Hematopoietic multipotent progenitor cell treated with erythropoietin and hydrocortisone succinate and interleukin-3 and kit ligand, for 15 days (in vitro differentiated cells): ENCODE measurements at regions not wholly inside any gene's neighbourhood (a gene's known extent, or its start where the extent isn't known, plus 50 kb on each side); places are given as distances from the start of the nearest gene placed in this dataset.

Experiments
- DNase-seq: peaks from one replicate; pipeline ENCODE4 v3.0.0-alpha.2; 2015; ENCODE audit warnings: low spot score

DNA sequence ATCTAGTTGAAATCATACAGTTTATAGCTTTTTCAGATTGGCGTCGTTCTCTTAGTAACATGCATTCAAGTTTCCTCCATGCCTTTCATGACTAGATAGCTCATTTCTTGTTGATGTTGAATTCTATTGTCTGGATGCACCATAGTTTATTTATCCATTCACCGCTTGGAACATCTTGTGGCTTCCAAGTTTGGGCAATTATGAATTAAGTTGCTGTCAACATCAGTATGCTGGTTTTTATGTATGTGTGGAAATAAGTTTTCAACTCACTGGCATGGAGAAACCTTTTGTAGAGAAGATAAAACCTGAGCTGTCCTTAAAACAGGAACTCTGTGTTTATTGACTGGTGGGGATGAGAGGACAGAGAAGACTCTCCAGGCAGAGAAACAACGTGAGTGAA is 248.0 kb downstream of the CDC5L start:
- no peak for DNase-seq

GRCh38 chr6:44636561-44637248 is 249.2 kb downstream of the CDC5L start:
- no peak for DNase-seq

DNA sequence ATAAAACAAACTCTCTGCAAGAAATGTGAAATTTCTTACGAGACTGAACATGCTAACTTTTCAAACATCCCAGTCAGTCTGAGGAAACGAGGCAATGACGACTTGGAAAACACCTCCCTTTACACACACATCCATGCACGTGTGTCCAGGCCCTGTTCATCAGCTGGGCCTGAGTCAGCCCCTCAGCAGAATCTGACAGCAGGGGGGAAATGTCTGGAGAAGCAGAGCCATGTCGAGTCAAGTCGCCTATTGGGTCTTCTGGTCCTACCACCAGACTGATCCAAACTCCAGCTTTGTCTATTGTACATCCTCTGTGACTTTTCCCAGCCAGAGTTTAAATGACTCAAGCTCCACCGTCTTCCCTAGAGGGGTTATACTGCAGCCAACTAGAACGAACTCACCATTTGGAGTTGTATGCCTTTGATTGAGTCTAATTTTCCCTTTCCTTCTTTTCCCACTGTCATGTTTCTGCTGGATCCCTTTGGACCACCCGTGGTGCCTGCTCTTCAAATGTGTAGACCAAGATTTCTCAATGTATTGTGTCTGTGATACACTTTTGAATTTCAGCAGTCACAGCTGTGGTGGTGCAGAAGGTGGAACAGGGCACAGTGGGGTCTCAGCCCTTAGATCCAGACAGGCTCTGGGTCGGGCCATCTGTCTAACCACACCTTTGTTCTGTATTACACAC is 254.0 kb downstream of the CDC5L start:
- DNase-seq, result no peak

DNA sequence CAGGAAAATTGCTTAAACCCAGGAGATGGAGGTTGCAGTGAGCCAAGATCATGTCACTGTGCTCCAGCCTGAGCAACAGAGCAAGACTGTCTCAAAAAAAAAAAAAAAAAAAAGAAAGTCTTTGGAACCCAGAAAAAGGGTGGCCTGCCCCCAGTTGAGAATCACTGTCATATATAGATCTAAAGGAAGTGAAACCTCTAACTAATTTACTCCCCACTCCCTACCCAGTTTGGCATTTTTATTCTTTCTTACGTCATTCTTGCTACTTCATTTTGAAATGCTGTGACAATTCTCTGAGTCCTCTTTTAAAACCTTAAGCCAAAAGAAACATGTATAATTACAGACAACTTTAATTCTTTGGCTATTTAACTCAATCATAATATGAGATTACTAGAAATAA is 254.8 kb downstream of the CDC5L start:
- DNase-seq, result no peak

- DNase-seq, result no peak
Measured at GRCh38 chr6:44642870-44643522, 255.5 kb downstream of the CDC5L start.

DNA sequence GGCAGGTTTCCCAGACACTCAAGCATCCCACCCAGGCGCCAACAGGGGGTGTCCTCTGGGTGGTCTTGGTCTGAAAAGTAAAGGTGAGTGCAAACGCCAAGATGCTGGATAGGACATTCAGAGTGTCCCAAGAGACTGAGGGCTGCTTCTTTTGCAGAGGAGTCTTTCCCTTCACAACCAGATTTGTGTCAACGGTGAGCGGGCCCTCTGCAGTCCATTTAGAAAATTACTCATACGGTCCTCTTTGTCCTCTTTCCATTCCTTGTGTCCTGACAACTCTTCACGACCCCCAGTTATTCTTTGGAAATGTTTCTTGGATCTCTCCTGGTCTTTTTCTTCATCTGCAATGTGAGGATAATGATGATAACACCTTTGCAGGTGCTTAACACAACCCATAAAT is 257.8 kb downstream of the CDC5L start:
- no peak for DNase-seq

DNA sequence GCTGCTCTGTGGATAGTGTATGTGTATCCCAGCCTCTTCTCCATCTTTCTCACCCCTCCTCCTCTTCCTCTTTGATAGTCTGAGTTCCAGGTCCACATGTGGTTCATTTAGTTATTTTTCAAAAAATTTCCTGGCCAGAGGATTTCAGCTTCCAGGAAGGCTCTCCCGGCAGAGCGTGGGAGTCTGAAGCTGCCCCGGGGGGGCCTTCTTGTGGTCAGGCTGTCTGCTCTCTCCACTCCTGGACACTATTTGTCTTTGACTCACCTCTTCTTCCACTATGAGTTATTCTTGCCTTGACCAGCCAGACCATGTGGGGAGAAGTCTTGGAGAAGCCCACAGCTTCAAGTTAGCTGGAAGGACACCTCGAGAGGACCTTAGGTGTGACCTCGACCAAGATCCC is 258.8 kb downstream of the CDC5L start:
- DNase-seq, result no peak

DNA sequence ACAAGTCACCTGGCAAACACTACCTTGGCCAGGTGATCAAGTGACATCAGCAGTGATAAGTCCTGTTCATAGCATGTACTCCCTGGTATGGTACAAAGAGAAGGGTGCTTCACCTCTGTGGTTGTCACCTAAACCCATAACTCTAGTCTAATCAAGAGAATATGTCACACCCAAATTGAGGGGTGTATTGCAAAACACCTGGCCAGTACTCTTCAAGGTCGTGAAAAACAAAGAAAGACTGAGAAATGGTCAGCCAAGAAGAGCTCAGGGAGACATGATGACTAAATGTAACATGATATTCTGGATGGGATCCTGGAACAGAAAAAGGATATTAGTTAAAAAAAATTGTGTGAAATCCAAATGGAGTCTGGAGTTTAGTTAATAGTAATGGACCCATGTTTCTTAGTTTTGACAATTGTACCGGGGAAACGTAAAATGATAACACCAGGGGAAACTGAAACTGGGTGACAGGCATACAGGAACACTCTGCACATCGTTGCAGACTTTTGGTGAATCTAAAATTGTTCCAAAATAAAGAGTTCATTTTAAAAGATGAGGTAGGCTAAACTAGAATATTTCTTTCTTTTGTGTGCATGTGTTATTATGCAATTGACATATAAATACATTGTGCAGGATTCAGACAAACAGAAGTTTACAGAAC is 262.0 kb downstream of the CDC5L start:
- no peak for DNase-seq

DNA sequence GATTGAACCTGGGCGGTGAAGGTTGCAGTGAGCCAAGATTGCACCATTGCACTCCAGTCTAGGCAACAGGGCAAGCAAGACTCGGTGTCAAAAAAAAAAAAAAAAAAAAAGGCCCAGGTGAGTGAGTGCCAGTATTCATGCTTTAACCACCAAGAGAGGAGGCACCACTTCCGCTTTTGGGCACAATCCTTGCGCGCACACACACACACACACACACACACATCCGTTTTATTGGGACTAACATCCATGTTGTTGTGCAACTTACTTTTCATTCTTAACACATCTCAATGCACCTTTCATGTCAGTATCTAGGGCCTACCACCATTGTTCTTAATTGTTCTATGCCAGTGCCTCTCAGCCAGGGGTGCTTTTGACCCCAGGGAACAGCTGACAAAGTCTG is 263.0 kb downstream of the CDC5L start:
- DNase-seq, result no peak

- DNase-seq, result no peak
Measured at GRCh38 chr6:44650947-44651346, 263.4 kb downstream of the CDC5L start.

DNA sequence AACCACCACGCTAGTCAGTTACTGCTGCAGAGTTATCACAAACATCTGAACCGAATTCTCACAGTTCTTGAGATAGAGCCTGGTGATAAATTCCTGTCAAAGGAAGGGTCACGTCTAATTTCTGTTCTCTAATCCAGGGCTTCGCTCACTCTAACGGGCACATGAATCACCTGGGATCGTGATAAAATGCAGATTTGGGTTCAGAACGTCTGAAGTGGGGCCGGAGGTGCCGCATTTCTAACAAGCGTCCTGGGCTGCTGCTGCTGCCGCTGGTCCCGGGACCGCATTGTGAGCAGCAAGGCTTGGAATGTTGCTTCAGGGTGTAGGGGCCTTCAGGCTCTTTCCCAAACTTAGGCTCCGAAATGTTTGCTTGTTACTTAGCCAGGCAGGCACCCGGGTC is 264.1 kb downstream of the CDC5L start:
- DNase-seq, result no peak

- no peak for DNase-seq
Measured at GRCh38 chr6:44652547-44652946, 265.0 kb downstream of the CDC5L start.

- no peak for DNase-seq
Measured at GRCh38 chr6:44653091-44653490, 265.6 kb downstream of the CDC5L start.

DNA sequence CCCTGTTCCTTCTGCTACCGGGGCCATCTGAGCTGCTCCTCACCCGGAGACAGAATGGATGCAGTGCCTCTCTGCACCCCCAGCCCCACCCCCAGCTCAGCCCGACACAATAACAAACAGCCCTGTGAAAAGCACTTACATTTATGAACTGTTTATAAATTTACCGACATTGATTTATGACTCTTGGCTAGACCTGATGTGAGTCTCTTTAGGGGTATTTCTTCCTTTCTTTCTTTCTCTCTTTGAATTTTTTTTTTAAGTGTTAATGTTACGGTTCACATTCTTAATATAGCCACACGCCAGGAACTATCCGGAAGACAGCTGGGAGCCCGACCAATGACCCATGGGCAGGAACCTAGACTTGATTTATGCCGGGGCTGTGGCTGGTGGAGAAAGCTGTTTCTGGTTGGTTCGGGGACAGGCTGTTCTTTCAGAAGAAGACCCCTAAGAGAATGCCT is 266.3 kb downstream of the CDC5L start:
- DNase-seq, result no peak

- DNase-seq, result peak; percentile 16
Measured at GRCh38 chr6:44655412-44656342, 268.2 kb downstream of the CDC5L start.

DNA sequence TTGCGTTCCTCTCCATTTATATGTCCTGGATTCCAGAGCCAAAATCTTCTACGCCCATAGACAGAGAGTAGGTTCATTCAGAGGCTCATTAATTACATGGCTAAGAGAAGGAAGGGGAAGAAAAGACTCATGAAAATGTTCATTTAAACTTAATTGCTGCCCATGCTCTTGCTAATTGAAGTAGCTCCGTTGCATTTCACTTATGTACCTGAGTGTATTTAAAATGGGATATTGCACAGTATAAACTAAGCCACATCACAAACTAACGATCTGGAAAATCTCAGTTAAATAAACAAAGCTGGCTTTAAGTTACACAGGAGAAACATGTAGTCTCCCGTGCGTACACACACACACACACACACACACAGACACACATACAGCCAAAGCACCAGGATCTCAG is 269.2 kb downstream of the CDC5L start:
- DNase-seq, result no peak

GRCh38 chr6:44657206-44657819 is 269.8 kb downstream of the CDC5L start:
- DNase-seq, result no peak

- DNase-seq, result no peak
Measured at GRCh38 chr6:44658571-44658970, 271.1 kb downstream of the CDC5L start.

GRCh38 chr6:44659726-44660125 is 272.2 kb downstream of the CDC5L start:
- DNase-seq, result no peak

GRCh38 chr6:44660561-44661220 is 273.2 kb downstream of the CDC5L start:
- no peak for DNase-seq
